ENCODE measurements at regions not wholly inside any gene's neighbourhood (a gene's known extent, or its start where the extent isn't known, plus 50 kb on each side); places are given as distances from the start of the nearest gene placed in this dataset.

- H3K4me1 ChIP-seq (ENCODE audit: control insufficient read depth in 1 of 2, insufficient read depth in 1 of 2, low read depth in 1 of 2, low read length in 1 of 2): no peaks in the 10 kb centered on the region
- peaks cover 8% of the 10 kb centered on the region for H3K27me3 ChIP-seq
- H3K36me3 ChIP-seq: no peaks in the 10 kb centered on the region
- no peaks in the 10 kb centered on the region for H3K9me3 ChIP-seq
- TF ChIP-seq CTCF (IDR thresholded peaks at IDR 0.05): no peak
- H3K4me3 ChIP-seq (ENCODE audit: low read depth in 1 of 2, low read length in 1 of 2): no peak overlapping the region
- H3K27ac ChIP-seq: no peak overlapping the region
These were observed 449.9 kb downstream of the MATN1 start for GRCh38 chr1:30273456-30273855.

- Histone ChIP-seq H3K36me3 (no peaks in the 10 kb centered on the region), H3K27ac (no peak overlapping the region), H3K4me3 (ENCODE audit: low read depth in 1 of 2, low read length in 1 of 2) (no peak overlapping the region), H3K27me3 (peaks cover 5% of the 10 kb centered on the region), H3K4me1 (ENCODE audit: control insufficient read depth in 1 of 2, insufficient read depth in 1 of 2, low read depth in 1 of 2, low read length in 1 of 2) (no peaks in the 10 kb centered on the region), H3K9me3 (no peaks in the 10 kb centered on the region)
- no peak for TF ChIP-seq CTCF (IDR thresholded peaks at IDR 0.05)
These were observed 450.4 kb downstream of the MATN1 start for GRCh38 chr1:30273021-30273325.

- Histone ChIP-seq H3K9me3 (no peaks in the 10 kb centered on the region), H3K27me3 (peaks cover 5% of the 10 kb centered on the region), H3K4me3 (ENCODE audit: low read depth in 1 of 2, low read length in 1 of 2) (no peak overlapping the region), H3K4me1 (ENCODE audit: control insufficient read depth in 1 of 2, insufficient read depth in 1 of 2, low read depth in 1 of 2, low read length in 1 of 2) (no peaks in the 10 kb centered on the region), H3K27ac (no peak overlapping the region), H3K36me3 (no peaks in the 10 kb centered on the region)
- no peak for TF ChIP-seq CTCF (IDR thresholded peaks at IDR 0.05)
These were observed 450.9 kb downstream of the MATN1 start for GRCh38 chr1:30272277-30273020.

GRCh38 chr1:30271401-30272276 lies 451.7 kb downstream of the MATN1 start:
- peaks cover 5% of the 10 kb centered on the region for H3K27me3 ChIP-seq
- H3K4me3 ChIP-seq (ENCODE audit: low read depth in 1 of 2, low read length in 1 of 2): no peak overlapping the region
- H3K36me3 ChIP-seq: no peaks in the 10 kb centered on the region
- no peak for TF ChIP-seq CTCF (IDR thresholded peaks at IDR 0.05)
- no peak overlapping the region for H3K27ac ChIP-seq
- no peaks in the 10 kb centered on the region for H3K4me1 ChIP-seq (ENCODE audit: control insufficient read depth in 1 of 2, insufficient read depth in 1 of 2, low read depth in 1 of 2, low read length in 1 of 2)
- H3K9me3 ChIP-seq: no peaks in the 10 kb centered on the region

- H3K4me3 ChIP-seq (ENCODE audit: low read depth in 1 of 2, low read length in 1 of 2): no peak overlapping the region
- H3K36me3 ChIP-seq: no peaks in the 10 kb centered on the region
- no peak overlapping the region for H3K27ac ChIP-seq
- H3K27me3 ChIP-seq: peaks cover 5% of the 10 kb centered on the region
- no peaks in the 10 kb centered on the region for H3K9me3 ChIP-seq
- H3K4me1 ChIP-seq (ENCODE audit: control insufficient read depth in 1 of 2, insufficient read depth in 1 of 2, low read depth in 1 of 2, low read length in 1 of 2): no peaks in the 10 kb centered on the region
- no peak for TF ChIP-seq CTCF (IDR thresholded peaks at IDR 0.05)
These were observed 452.9 kb downstream of the MATN1 start for GRCh38 chr1:30270461-30270860.
